Natural killer cell treated with Interleukin-12 subunit alpha and Interleukin-12 subunit beta and Interleukin-15 and Interleukin-18, amount 100 ng/mL, for 72 hours (primary cell): ENCODE measurements at regions not wholly inside any gene's neighbourhood (a gene's known extent, or its start where the extent isn't known, plus 50 kb on each side); places are given as distances from the start of the nearest gene placed in this dataset.

Experiments
- ATAC-seq, 2 donors: fragments of 150-1000 bp; cut with Tn5 transposase in 1 of 2; sonication (Bioruptor Pico), chemical (Tn5 transposase) in 1 of 2; 2 replicates each; pipeline ENCODE4 v1.10.0; 2021
- DNase-seq: peaks from one replicate; pipeline ENCODE4 v3.0.0; 2022; ENCODE audit warnings: low spot score
- H3K27ac Mint-ChIP-seq, 2 donors: 1 replicate in 1 of 2; 2 replicates in 1 of 2; pipeline ENCODE4 v1.8.0; 2022; ENCODE audit warnings: mixed read lengths in 2 of 2, mild to moderate bottlenecking in 1 of 2, moderate library complexity in 1 of 2
- H3K27me3 Mint-ChIP-seq, 2 donors: 1 replicate in 1 of 2; 2 replicates in 1 of 2; pipeline ENCODE4 v1.8.0; 2022; ENCODE audit warnings: mixed read lengths in 2 of 2
- H3K36me3 Mint-ChIP-seq: one replicate; pipeline ENCODE4 v1.8.0; 2022; ENCODE audit warnings: mixed read lengths
- H3K4me1 Mint-ChIP-seq, 2 donors: 1 replicate in 1 of 2; 2 replicates in 1 of 2; pipeline ENCODE4 v1.8.0; 2022; ENCODE audit warnings: low read depth in 2 of 2, mixed read lengths in 2 of 2, mild to moderate bottlenecking in 1 of 2
- H3K4me3 Mint-ChIP-seq: one replicate; pipeline ENCODE4 v1.8.0; 2022; ENCODE audit warnings: mixed read lengths
- H3K9me3 Mint-ChIP-seq: 2 replicates; pipeline ENCODE4 v1.8.0; 2022; ENCODE audit warnings: mixed read lengths

DNA sequence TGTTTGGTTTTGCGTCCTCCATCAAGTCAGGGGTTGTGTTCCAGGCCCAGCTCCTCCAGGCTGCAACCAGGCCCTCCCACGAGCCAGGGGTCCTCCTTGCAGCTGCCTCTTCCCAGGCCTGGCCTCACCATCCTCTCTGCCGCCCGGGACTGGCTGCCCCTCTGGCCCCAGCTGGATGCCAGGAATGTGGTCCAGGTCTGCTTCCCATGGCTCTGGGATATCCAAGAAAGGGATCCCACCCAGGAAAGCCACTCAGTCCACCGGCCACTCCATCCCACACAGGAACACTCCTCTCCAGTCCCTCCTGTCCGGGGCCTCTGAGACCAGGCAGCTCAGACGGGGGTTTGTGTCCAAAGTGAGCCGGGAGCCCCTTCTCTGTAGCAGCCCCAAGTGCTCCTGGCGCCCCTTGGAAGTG is 336.4 kb downstream of the BRD1 start:
- ATAC-seq (no peak), DNase-seq (no peak)
- Mint-ChIP-seq H3K27me3 (no peaks in the 10 kb centered on the region), H3K36me3 (no peaks in the 10 kb centered on the region), H3K4me1 (peaks cover 0 to 5% of the 10 kb centered on the region in 2 donors), H3K4me3 (no peak overlapping the region), H3K9me3 (no peaks in the 10 kb centered on the region), H3K27ac (no peak overlapping the region)

DNA sequence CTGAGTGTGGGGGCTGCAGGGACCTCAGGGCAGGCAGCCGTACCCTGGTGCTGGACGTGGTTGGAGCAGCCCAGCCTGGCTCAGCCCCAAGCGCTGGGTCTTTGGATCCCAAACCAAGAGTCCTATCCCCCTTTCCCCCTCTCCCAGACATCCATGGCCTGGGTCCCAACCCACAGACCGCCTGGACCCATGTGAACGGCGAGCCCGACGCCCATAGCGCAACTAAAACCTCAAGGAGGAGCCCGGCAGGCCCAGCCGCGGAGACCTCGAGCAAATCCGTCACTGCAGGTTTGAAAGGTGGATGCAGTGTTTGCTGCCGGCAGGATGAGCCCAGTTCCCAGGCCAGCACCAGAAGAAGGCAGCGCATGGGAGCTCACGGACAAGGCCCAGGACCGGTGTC is 337.0 kb downstream of the BRD1 start:
- Mint-ChIP-seq H3K4me3 (no peak overlapping the region), H3K4me1 (peaks cover 0 to 5% of the 10 kb centered on the region in 2 donors), H3K36me3 (no peaks in the 10 kb centered on the region), H3K27me3 (no peaks in the 10 kb centered on the region), H3K9me3 (no peaks in the 10 kb centered on the region), H3K27ac (no peak overlapping the region)
- DNase-seq (no peak), ATAC-seq (peak in 1 of 2 donors; percentile 37)

DNA sequence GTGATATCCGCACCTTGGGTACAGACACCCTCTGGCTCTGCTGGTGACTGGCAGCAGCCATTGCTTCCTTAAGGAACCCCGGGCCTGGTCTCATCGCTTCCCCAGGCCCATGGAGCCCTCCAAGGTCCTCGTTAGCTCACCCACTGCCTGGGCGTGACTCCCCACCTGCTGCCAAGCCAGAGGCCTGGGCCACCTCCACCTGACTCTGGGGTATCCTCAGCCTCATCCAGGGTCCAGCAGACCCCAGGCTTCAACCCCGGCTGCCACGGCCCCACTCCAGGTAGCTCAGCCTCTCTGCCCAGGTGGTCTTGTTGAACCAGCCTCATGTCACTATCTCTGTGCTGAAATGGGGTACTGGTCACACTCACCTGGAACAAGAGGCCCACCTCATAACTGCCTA is 337.9 kb downstream of the BRD1 start:
- DNase-seq (no peak), ATAC-seq (peak in 1 of 2 donors; percentile 22)
- no peaks in the 10 kb centered on the region for H3K9me3 Mint-ChIP-seq
- no peak overlapping the region for H3K4me3 Mint-ChIP-seq
- peaks cover 0 to 1% of the 10 kb centered on the region in 2 donors for H3K4me1 Mint-ChIP-seq
- no peaks in the 10 kb centered on the region for H3K27me3 Mint-ChIP-seq
- H3K36me3 Mint-ChIP-seq = no peaks in the 10 kb centered on the region
- H3K27ac Mint-ChIP-seq = no peak overlapping the region

DNA sequence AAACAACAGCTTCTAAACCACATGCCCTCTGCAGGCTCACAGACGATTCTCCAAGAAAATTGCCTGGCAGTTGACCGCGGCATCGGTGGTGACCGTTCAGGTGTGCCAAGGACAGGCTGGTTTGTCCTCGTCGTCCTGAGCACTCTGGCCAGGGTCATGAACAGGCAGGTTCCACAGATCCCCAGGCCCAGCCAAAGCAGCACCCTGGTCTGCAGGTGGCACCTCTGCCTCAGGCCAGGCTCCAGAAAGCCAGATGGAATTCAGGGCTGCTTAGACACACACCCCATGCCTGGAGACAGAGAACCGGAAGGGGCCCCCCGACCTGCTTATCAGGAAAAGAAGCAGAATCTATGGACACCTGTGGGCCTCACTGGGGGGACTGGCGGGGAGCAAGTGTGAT is 338.7 kb downstream of the BRD1 start:
- Mint-ChIP-seq H3K27me3 (no peaks in the 10 kb centered on the region), H3K36me3 (no peaks in the 10 kb centered on the region), H3K4me3 (no peak overlapping the region), H3K9me3 (no peaks in the 10 kb centered on the region), H3K4me1 (no peaks in the 10 kb centered on the region), H3K27ac (no peak overlapping the region)
- DNase-seq (no peak), ATAC-seq (no peak)

DNA sequence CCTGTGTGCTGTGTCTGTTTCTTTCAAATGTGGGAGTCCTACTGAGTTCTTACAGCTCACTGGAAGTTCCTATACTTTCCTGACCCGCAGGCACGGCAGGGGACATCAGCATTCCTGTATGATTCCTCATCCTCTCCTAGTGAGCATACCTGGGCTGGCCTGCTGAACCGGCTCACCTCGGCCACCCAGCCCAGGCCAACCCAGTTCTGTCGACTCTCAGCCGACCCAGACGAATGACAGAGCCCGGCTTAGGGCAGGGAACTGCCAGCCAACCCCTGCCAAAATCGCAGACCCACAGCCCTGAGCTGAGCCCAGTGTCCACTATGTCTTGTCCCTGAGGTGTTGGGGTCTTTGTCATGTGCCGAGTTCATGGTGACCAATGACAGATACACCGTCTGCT is 339.7 kb downstream of the BRD1 start:
- Mint-ChIP-seq H3K27me3 (no peaks in the 10 kb centered on the region), H3K9me3 (no peaks in the 10 kb centered on the region), H3K4me1 (no peaks in the 10 kb centered on the region), H3K36me3 (no peaks in the 10 kb centered on the region), H3K27ac (no peak overlapping the region), H3K4me3 (no peak overlapping the region)
- DNase-seq (no peak), ATAC-seq (no peak)

DNA sequence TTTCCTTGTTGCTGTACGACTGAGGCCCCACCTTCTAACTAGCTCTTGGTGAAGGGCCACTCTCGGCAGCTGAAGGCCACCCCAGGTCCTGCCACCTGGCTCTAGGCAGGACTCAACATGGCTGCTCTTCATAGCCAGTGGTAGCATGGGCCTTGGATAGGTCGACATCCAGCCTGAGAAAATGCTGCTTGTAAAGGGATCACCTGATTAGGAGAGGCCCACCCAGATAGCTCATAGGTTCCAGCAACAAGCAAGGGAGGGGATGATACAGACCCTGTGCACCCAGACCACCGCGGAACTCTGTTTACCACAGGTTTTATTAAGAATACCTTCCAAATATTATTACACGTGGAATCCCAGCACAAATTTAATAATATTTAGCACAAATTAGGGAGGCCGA is 341.4 kb downstream of the BRD1 start:
- ATAC-seq (no peak), DNase-seq (no peak)
- Mint-ChIP-seq H3K36me3 (no peaks in the 10 kb centered on the region), H3K4me1 (peaks cover 0 to 2% of the 10 kb centered on the region in 2 donors), H3K27ac (no peak overlapping the region), H3K9me3 (no peaks in the 10 kb centered on the region), H3K27me3 (peaks cover 0 to 4% of the 10 kb centered on the region in 2 donors), H3K4me3 (no peak overlapping the region)

DNA sequence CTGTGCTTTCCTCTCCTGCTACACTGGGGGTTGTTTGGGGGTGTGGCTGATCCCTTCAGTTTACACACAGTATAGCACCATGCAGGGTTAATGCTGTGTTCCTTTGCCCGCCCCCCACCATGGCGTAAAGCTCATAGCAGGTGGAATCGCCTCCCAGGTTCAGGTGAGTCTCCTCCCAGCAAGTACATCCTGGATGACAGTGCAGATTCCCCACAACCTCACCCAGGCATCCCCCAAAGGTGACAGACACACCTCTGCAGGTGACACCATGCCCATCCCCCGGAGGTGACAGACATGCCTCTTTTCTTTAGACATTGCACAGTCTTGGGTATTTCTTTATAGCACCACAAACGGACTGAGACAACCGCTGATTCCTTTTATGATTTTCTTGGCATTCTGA is 343.7 kb downstream of the BRD1 start:
- H3K4me3 Mint-ChIP-seq = no peak overlapping the region
- no peaks in the 10 kb centered on the region for H3K36me3 Mint-ChIP-seq
- DNase-seq (no peak), ATAC-seq (no peak)
- H3K4me1 Mint-ChIP-seq = peaks cover 0 to 2% of the 10 kb centered on the region in 2 donors
- peaks cover 0 to 6% of the 10 kb centered on the region in 2 donors for H3K27me3 Mint-ChIP-seq
- no peaks in the 10 kb centered on the region for H3K9me3 Mint-ChIP-seq
- H3K27ac Mint-ChIP-seq = no peak overlapping the region

DNA sequence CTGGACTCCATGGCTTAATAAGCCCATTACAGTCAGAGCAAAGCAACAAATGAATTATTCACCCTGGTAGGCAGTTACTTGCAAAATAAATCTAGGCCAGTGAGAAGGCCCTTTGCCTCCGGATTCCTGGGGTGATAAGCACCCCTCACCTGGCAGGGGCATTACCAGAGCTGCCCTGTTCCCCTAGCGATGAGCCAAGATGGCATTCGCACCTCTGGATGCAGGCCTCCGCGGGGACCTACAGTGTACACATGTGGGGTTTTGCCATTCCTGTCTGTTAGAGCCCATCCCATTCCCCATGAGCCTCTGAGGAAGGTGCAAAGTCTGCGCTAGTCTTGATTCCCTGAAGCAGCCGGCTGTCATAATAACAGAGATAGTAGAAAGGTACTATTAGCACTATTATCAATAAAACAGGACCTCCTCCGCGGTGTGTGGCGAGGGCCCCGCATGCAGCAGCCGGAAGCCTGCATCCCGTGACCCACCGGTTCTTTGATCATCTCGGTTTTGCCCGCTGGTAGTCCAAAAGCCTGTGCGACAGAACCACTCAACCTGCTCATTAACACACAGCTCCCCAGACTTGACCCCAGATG is 344.3 kb downstream of the BRD1 start:
- Mint-ChIP-seq H3K36me3 (no peaks in the 10 kb centered on the region), H3K9me3 (no peaks in the 10 kb centered on the region), H3K27me3 (peaks cover 0 to 6% of the 10 kb centered on the region in 2 donors), H3K4me3 (no peak overlapping the region), H3K27ac (no peak overlapping the region), H3K4me1 (peaks cover 0 to 2% of the 10 kb centered on the region in 2 donors)
- ATAC-seq (peak in 1 of 2 donors; percentile 32), DNase-seq (no peak)

DNA sequence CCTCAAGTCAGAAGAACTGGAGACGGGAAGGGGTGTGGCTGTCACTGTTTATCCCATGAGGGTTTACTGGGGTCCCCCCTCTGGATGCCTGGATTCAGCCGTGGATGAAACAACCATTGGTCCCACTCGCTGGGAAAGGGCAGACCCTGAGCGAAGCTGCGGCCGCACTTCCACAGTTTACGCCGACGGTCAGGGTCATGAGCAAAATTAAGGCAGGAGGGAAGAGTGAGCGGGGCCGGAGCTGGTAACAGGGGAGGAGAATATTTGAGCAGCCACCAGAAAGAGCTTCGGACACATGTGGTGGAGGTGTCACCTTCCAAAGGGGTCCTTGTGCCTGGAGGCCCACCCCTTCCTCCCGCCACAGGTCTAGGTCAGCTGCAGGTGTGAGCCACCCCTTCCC is 344.9 kb downstream of the BRD1 start:
- ATAC-seq (no peak), DNase-seq (no peak)
- H3K27me3 Mint-ChIP-seq = peaks cover 0 to 6% of the 10 kb centered on the region in 2 donors
- H3K4me3 Mint-ChIP-seq = no peak overlapping the region
- peak overlapping the region in 1 of 2 donors; percentile 50 for H3K27ac Mint-ChIP-seq
- H3K36me3 Mint-ChIP-seq = no peaks in the 10 kb centered on the region
- H3K4me1 Mint-ChIP-seq = peaks cover 0 to 2% of the 10 kb centered on the region in 2 donors
- H3K9me3 Mint-ChIP-seq = no peaks in the 10 kb centered on the region

DNA sequence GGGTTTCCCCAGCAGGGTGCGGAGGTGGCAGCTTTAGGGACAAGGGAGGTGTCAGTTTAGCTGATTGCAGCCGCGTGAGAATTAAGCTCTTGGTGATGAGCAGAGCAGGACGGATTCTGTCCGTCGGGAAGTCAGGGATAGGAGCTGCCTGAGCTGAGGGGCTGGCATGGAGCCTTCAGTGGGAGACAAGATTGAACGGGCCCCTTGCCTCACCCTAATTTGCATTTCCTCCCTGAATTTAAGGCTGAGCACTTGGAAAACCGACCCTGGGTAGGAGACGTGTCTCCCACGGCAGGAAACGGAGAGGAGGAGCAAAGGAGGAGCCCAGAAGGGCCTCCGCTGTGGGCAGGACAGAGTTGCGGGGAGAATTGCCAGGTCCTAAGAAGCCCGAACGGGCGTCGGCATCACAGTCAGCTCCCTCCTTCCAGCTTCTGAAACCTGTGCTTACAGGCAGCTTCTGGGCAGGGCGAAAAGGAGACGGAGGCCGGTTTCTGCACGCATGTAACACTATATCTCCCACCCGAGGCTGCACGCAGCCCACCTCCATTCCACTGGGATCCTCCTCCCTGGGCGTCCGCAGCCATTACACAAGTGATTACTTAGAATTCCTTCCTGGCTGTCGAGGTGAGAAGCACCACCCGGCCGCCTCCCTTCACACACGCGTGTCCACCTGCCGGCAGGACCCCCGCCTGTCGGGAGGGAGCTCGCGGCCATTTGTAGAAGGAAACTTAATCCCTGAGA is 345.8 kb downstream of the BRD1 start:
- H3K27ac Mint-ChIP-seq = no peak overlapping the region
- H3K27me3 Mint-ChIP-seq = peaks cover 0 to 6% of the 10 kb centered on the region in 2 donors
- H3K4me3 Mint-ChIP-seq = no peak overlapping the region
- H3K9me3 Mint-ChIP-seq = peaks cover 2% of the 10 kb centered on the region
- peaks cover 0 to 2% of the 10 kb centered on the region in 2 donors for H3K4me1 Mint-ChIP-seq
- DNase-seq (no peak), ATAC-seq (no peak)
- H3K36me3 Mint-ChIP-seq = peaks cover 3% of the 10 kb centered on the region

DNA sequence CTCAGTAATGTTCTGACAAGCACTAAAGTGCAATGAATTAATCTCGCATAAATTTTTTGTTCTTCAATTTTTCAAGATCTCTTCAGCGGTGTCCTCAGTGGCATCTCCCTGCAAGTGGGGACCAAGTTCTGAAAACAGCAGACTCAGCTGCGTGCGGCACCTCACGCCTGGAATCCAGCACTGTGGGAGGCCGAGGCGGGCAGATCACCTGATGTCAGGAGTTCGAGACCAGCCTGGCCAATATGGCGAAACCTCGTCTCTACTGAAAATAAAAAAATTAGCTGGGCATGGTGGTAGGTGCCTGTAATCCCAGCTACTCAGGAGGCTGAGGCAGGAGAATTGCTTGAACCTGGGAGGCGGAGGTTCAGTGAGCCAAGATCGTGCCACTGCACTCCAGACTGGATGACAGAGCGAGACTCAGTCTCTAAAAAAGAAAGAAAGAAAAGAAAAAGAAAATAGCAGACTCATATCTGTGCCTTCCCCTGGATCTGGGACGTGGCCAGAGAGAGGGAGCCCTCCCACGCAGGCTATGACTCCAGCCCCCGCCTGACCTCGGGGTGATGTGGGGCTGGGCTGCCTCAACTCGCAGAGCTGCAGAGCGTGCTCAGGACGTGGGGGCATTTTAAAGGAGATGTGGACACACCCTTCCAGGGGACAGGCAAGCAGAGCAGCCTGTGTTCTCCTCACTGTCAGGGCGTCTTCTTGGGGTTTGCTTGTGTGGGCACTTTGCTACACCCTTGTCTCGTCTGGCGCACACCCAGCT is 346.6 kb downstream of the BRD1 start:
- DNase-seq (no peak), ATAC-seq (peak in 1 of 2 donors; percentile 40)
- Mint-ChIP-seq H3K4me1 (peaks cover 0 to 2% of the 10 kb centered on the region in 2 donors), H3K27ac (no peak overlapping the region), H3K36me3 (peaks cover 11% of the 10 kb centered on the region), H3K4me3 (no peak overlapping the region), H3K9me3 (peaks cover 6% of the 10 kb centered on the region), H3K27me3 (peaks cover 0 to 6% of the 10 kb centered on the region in 2 donors)

DNA sequence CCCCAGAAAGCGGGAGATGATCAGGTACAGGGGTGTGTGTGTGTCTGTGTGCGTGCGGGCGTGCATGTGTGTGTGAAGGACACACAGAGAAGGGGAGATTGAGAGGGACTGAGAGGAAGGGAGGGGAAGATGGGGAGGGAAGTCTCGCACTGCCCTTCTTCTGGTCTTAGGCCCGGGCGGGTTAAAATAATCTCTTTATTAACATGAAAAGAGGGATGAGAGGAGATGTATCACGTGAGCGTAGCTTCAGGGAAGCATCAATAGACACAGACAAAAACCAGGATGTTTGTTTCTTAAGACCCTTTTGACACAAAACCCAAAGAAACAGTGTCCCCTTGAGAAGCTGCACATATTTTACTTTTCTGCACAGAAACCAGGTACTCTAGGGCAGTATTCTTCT is 347.3 kb downstream of the BRD1 start:
- H3K27me3 Mint-ChIP-seq = peaks cover 0 to 6% of the 10 kb centered on the region in 2 donors
- H3K36me3 Mint-ChIP-seq = peaks cover 12% of the 10 kb centered on the region

DNA sequence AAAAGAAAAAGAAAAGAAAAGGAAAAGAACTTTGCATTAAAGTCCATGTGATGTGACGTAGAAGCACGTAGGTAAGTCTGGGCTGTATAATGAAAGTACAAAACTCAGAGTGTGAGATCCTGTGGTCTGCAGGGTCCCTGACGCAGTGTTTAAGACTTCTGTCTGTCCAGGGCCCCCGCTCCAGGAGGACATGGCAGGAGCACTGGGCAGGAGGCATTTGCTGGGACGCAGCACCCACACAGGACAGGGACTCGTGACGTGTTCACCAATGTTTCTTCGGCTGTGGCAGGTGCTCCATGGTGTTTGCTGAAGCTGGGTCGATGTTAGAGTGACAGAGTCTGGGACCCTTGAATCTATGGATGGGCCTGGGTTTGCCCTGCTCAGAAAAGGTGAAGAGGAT is 348.1 kb downstream of the BRD1 start:
- H3K36me3 Mint-ChIP-seq = peaks cover 12% of the 10 kb centered on the region

More for the DNA sequence above, 347.3 kb downstream of the BRD1 start:
- no peak for ATAC-seq
- H3K27ac Mint-ChIP-seq = no peak overlapping the region
- peaks cover 6% of the 10 kb centered on the region for H3K9me3 Mint-ChIP-seq
- no peak for DNase-seq
- H3K4me1 Mint-ChIP-seq = peaks cover 0 to 2% of the 10 kb centered on the region in 2 donors
- no peak overlapping the region for H3K4me3 Mint-ChIP-seq

More for the DNA sequence above, 348.1 kb downstream of the BRD1 start:
- Mint-ChIP-seq H3K4me1 (peaks cover 0 to 2% of the 10 kb centered on the region in 2 donors), H3K27me3 (peaks cover 0 to 6% of the 10 kb centered on the region in 2 donors), H3K9me3 (peaks cover 6% of the 10 kb centered on the region), H3K4me3 (no peak overlapping the region), H3K27ac (no peak overlapping the region)
- DNase-seq = no peak
- no peak for ATAC-seq
